ENCODE measurements at regions not wholly inside any gene's neighbourhood (a gene's known extent, or its start where the extent isn't known, plus 50 kb on each side); places are given as distances from the start of the nearest gene placed in this dataset.

GRCh38 chr6:156402227-156402626 lies 375.0 kb upstream of the ARID1B start:
- DNase-seq = no peak

- no peak for DNase-seq
Measured at GRCh38 chr6:156400487-156400886, 376.7 kb upstream of the ARID1B start.

- no peak for DNase-seq
Measured at GRCh38 chr6:156398966-156399365, 378.2 kb upstream of the ARID1B start.

GRCh38 chr6:156398371-156398770 lies 378.8 kb upstream of the ARID1B start:
- DNase-seq = no peak

GRCh38 chr6:156396791-156397418 lies 380.3 kb upstream of the ARID1B start:
- DNase-seq = no peak

GRCh38 chr6:156396068-156396771 lies 381.0 kb upstream of the ARID1B start:
- peak; percentile 33 to 51 for DNase-seq

- peak; percentile 46 to 52 for DNase-seq
Measured at GRCh38 chr6:156395276-156395675, 381.9 kb upstream of the ARID1B start.

GRCh38 chr6:156392648-156393047 lies 384.5 kb upstream of the ARID1B start:
- no peak for DNase-seq

- DNase-seq = no peak
Measured at GRCh38 chr6:156391977-156392376, 385.2 kb upstream of the ARID1B start.

- no peak for DNase-seq
Measured at GRCh38 chr6:156391061-156391672, 386.0 kb upstream of the ARID1B start.

GRCh38 chr6:156390621-156391020 lies 386.6 kb upstream of the ARID1B start:
- no peak for DNase-seq

- no peak for DNase-seq
Measured at GRCh38 chr6:156389296-156389695, 387.9 kb upstream of the ARID1B start.

GRCh38 chr6:156387472-156387871 lies 389.7 kb upstream of the ARID1B start:
- DNase-seq = no peak

- no peak for DNase-seq
Measured at GRCh38 chr6:156383059-156383458, 394.1 kb upstream of the ARID1B start.

- no peak for DNase-seq
Measured at GRCh38 chr6:156379392-156380289, 397.5 kb upstream of the ARID1B start.

- DNase-seq = peak in 1 of 2 donors; percentile 19
Measured at GRCh38 chr6:156378853-156379252, 398.3 kb upstream of the ARID1B start.

GRCh38 chr6:156376091-156376490 lies 401.1 kb upstream of the ARID1B start:
- no peak for DNase-seq

GRCh38 chr6:156359912-156360311 lies 417.3 kb upstream of the ARID1B start:
- DNase-seq = no peak

GRCh38 chr6:156352861-156353260 lies 424.3 kb upstream of the ARID1B start:
- DNase-seq = no peak

- no peak for DNase-seq
Measured at GRCh38 chr6:156351346-156351966, 425.7 kb upstream of the ARID1B start.

- DNase-seq = no peak
Measured at GRCh38 chr6:156350337-156350736, 426.8 kb upstream of the ARID1B start.

GRCh38 chr6:156348849-156349248 lies 428.3 kb upstream of the ARID1B start:
- DNase-seq = no peak

GRCh38 chr6:156348424-156348823 lies 428.8 kb upstream of the ARID1B start:
- no peak for DNase-seq

All from CD4-positive, alpha-beta T cell treated with Interleukin-1 beta for 1 hour (primary cell).